ENCODE measurements at regions not wholly inside any gene's neighbourhood (a gene's known extent, or its start where the extent isn't known, plus 50 kb on each side); places are given as distances from the start of the nearest gene placed in this dataset.

DNA sequence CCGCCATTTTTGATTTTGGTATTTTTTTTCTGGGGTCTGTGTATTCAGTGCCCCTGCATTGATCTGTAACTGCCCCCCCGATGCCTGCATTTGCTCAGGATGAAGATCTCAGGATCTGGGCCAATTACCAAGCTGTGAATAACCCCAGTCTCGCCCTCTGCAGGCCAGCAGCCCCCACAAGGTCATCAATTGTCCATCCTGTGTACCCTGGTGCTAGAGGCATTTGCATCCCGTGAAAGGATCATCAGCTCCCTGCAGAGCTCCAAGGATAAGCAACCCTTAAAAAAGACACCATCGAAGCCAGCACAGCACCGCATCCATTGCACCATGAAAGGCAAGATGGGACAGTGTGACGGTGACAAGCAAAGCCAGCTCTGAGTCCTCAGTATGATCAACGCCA, 154.1 kb upstream of the KLHL29 start:
- intact Hi-C loops (cut with micrococcal nuclease), result loop anchor here (5.0 kb wide), 1 partner anchor 34 kb away; no protein-coding TSS in a partner anchor
- BruUV-seq (replicated peaks), result no TSS peak
- Histone ChIP-seq H3K9me3 (ENCODE audit: control insufficient read depth in 1 of 2, insufficient read depth in 1 of 2, low read depth in 1 of 2, low read length in 2 of 2) (no peaks in the 10 kb centered on the region), H3K36me3 (ENCODE audit: control insufficient read depth in 1 of 2, insufficient read depth in 2 of 2, low read length in 2 of 2) (no peaks in the 10 kb centered on the region), H4K20me1 (ENCODE audit: insufficient read depth) (no peaks in the 10 kb centered on the region), H3K27me3 (ENCODE audit: insufficient read depth, low read length) (0 out of 2 replicates have a peak, but pooled peaks cover 5% of the 10 kb centered on the region), H3K4me3 (replicated peaks in 1 of 2; ENCODE audit: low read depth in 1 of 2, low read length in 2 of 2) (no peak overlapping the region), H3K27ac (ENCODE audit: low read depth, low read length) (no peak overlapping the region), H3K4me2 (ENCODE audit: low read length) (no peak overlapping the region), H3K9ac (ENCODE audit: low read length) (no peak overlapping the region), H3K79me2 (ENCODE audit: insufficient read depth, low read length) (no peaks in the 10 kb centered on the region), H3K4me1 (ENCODE audit: control insufficient read depth in 1 of 2, insufficient read depth in 2 of 2, low read length in 2 of 2) (no peaks in the 10 kb centered on the region), H3K9me2 (ENCODE audit: insufficient read depth) (no peaks in the 10 kb centered on the region), H2AFZ (ENCODE audit: low read depth, low read length, poor library complexity, severe bottlenecking) (no peak overlapping the region)
- ChIA-PET POLR2A (no interaction called here), CTCF (no interaction called here), RAD21 (ENCODE audit: low non-redundant PET in 1 of 2, low total read pairs in 2 of 2, uncharacterized antibody in 2 of 2, unreplicated experiment in 2 of 2) (no interaction called here)
- DNase-seq (ENCODE audit: low read depth, low spot score), result no peak
- no peak for ATAC-seq
- no peak for TF ChIP-seq EZH2phosphoT487 (IDR thresholded peaks at IDR 0.05; ENCODE audit: borderline replicate concordance)
- TF ChIP-seq ELF1 (IDR thresholded peaks at IDR 0.05; ENCODE audit: borderline replicate concordance, low read depth), result no peak
- TF ChIP-seq FOSL1 (IDR thresholded peaks at IDR 0.05; ENCODE audit: low read depth), result no peak
- TF ChIP-seq, protein P1, sequence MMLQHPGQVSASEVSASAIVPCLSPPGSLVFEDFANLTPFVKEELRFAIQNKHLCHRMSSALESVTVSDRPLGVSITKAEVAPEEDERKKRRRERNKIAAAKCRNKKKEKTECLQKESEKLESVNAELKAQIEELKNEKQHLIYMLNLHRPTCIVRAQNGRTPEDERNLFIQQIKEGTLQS (IDR thresholded peaks at IDR 0.05), result no peak
- TF ChIP-seq SRF (IDR thresholded peaks at IDR 0.05; ENCODE audit: low read depth), result no peak
- no peak for TF ChIP-seq TCF7L2 (IDR thresholded peaks at IDR 0.05; ENCODE audit: borderline replicate concordance, extremely low read depth, insufficient read depth, insufficient read length)
- TF ChIP-seq, protein P2, sequence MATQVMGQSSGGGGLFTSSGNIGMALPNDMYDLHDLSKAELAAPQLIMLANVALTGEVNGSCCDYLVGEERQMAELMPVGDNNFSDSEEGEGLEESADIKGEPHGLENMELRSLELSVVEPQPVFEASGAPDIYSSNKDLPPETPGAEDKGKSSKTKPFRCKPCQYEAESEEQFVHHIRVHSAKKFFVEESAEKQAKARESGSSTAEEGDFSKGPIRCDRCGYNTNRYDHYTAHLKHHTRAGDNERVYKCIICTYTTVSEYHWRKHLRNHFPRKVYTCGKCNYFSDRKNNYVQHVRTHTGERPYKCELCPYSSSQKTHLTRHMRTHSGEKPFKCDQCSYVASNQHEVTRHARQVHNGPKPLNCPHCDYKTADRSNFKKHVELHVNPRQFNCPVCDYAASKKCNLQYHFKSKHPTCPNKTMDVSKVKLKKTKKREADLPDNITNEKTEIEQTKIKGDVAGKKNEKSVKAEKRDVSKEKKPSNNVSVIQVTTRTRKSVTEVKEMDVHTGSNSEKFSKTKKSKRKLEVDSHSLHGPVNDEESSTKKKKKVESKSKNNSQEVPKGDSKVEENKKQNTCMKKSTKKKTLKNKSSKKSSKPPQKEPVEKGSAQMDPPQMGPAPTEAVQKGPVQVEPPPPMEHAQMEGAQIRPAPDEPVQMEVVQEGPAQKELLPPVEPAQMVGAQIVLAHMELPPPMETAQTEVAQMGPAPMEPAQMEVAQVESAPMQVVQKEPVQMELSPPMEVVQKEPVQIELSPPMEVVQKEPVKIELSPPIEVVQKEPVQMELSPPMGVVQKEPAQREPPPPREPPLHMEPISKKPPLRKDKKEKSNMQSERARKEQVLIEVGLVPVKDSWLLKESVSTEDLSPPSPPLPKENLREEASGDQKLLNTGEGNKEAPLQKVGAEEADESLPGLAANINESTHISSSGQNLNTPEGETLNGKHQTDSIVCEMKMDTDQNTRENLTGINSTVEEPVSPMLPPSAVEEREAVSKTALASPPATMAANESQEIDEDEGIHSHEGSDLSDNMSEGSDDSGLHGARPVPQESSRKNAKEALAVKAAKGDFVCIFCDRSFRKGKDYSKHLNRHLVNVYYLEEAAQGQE (IDR thresholded peaks at IDR 0.05; ENCODE audit: low read depth), result no peak
- TF ChIP-seq RAD21 (IDR thresholded peaks at IDR 0.05; ENCODE audit: low read depth), result no peak
